ENCODE measurements at regions not wholly inside any gene's neighbourhood (a gene's known extent, or its start where the extent isn't known, plus 50 kb on each side); places are given as distances from the start of the nearest gene placed in this dataset.

DNA sequence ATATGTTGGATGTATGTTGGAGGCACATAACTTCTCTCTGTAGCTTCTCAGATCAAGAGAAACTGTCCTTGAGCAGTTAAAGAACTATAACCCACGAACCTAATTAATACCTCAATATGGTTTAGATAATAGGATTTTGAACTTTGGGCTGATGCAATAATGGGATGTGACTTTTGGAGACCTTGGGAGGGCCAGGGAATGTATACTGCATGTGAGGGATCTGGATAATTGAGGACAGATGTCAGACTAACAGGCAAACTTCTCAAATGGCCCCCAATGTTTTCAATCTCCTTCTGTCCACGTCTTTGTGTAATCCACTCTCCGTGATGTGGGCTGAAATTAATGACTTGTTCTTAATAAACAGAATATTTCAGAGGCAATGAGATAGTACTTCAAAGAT lies 202.2 kb upstream of the FAT4 start:
- no peak overlapping the region for H4K91ac ChIP-seq (ENCODE audit: insufficient read depth, low read depth, low read length)
- H3K79me1 ChIP-seq (ENCODE audit: low read depth in 1 of 2, low read length in 2 of 2), result no peaks in the 10 kb centered on the region
- no peak overlapping the region for H2AFZ ChIP-seq (replicated peaks; ENCODE audit: low read length, poor library complexity)
- POLR2A ChIA-PET (ENCODE audit: unreplicated experiment), result no interaction called here
- no peak for DNase-seq
- H2AK9ac ChIP-seq (replicated peaks; ENCODE audit: low read depth, low read length, poor library complexity), result no peak overlapping the region
- no TSS peak for BruUV-seq (replicated peaks)
- H2BK15ac ChIP-seq (ENCODE audit: low read depth, low read length), result peak overlapping the region; percentile 36; the same call in 1 of the 3 replicates
- no peak overlapping the region for H4K8ac ChIP-seq (ENCODE audit: low read depth in 2 of 2, low read length in 2 of 2)
- TF ChIP-seq BHLHE40 (IDR thresholded peaks at IDR 0.05; ENCODE audit: low read depth, low read length) (no peak), MXI1 (IDR thresholded peaks at IDR 0.05; ENCODE audit: borderline replicate concordance, low read depth, low read length) (no peak), MAZ (IDR thresholded peaks at IDR 0.05; ENCODE audit: borderline replicate concordance, low read depth, low read length) (no peak), RCOR1 (IDR thresholded peaks at IDR 0.05; ENCODE audit: insufficient replicate concordance, low read length) (no peak)
- TF ChIP-seq, protein P1, sequence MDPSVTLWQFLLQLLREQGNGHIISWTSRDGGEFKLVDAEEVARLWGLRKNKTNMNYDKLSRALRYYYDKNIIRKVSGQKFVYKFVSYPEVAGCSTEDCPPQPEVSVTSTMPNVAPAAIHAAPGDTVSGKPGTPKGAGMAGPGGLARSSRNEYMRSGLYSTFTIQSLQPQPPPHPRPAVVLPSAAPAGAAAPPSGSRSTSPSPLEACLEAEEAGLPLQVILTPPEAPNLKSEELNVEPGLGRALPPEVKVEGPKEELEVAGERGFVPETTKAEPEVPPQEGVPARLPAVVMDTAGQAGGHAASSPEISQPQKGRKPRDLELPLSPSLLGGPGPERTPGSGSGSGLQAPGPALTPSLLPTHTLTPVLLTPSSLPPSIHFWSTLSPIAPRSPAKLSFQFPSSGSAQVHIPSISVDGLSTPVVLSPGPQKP (IDR thresholded peaks at IDR 0.05; ENCODE audit: borderline replicate concordance, low read depth, low read length), result no peak
- TF ChIP-seq, protein P2, sequence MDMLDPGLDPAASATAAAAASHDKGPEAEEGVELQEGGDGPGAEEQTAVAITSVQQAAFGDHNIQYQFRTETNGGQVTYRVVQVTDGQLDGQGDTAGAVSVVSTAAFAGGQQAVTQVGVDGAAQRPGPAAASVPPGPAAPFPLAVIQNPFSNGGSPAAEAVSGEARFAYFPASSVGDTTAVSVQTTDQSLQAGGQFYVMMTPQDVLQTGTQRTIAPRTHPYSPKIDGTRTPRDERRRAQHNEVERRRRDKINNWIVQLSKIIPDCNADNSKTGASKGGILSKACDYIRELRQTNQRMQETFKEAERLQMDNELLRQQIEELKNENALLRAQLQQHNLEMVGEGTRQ (IDR thresholded peaks at IDR 0.05; ENCODE audit: low read depth, low read length), result no peak
- CTCF ChIA-PET, result no interaction called here
- no peak overlapping the region for H4K5ac ChIP-seq (ENCODE audit: low read depth, low read length)
- no peak overlapping the region for H2AK5ac ChIP-seq (ENCODE audit: low read depth, low read length)
- H3K14ac ChIP-seq (replicated peaks; ENCODE audit: low read depth, low read length), result no peak overlapping the region
- no peak overlapping the region for H3K4me3 ChIP-seq (ENCODE audit: insufficient read depth, low read depth, low read length)
- H3K23ac ChIP-seq (ENCODE audit: low read depth, low read length), result no peak overlapping the region
- no peak overlapping the region for H3K18ac ChIP-seq (ENCODE audit: low read depth, low read length)
- H3K56ac ChIP-seq (ENCODE audit: extremely low read depth, insufficient read depth, low read length), result no peak overlapping the region
- H3K9ac ChIP-seq (ENCODE audit: low read depth, low read length), result no peak overlapping the region
- no peak overlapping the region for H2BK20ac ChIP-seq (ENCODE audit: low read depth, low read length)
- H3K4me1 ChIP-seq (ENCODE audit: control insufficient read depth, insufficient read depth, low read length), result no peaks in the 10 kb centered on the region
- intact Hi-C loops (cut with micrococcal nuclease) (no loop called here), dilution Hi-C loops (cut with HindIII; ENCODE audit: low sequenced_read_pairs, unreplicated experiment) (no loop called here), in situ Hi-C loops (cut with MboI; ENCODE audit: low sequenced_read_pairs) (no loop called here)
- H3K9me1 ChIP-seq (ENCODE audit: insufficient read depth, low read length), result no peaks in the 10 kb centered on the region
- no peak overlapping the region for H2BK120ac ChIP-seq (ENCODE audit: low read depth, low read length)
- H3K27ac ChIP-seq (ENCODE audit: insufficient read depth, low read length), result no peak overlapping the region
- WGBS, 2 experiments (ENCODE audit: extremely low coverage in 2 of 2, insufficient read length in 1 of 2), result no CpG with 5 or more reads among the region's 3 CpGs
- no peak overlapping the region for H2BK5ac ChIP-seq (ENCODE audit: low read depth, low read length, poor library complexity, severe bottlenecking)
- ATAC-seq (ENCODE audit: low read depth), result no peak
- H3K27me3 ChIP-seq (ENCODE audit: control insufficient read depth, insufficient read depth, low read length), result no peaks in the 10 kb centered on the region
- H3K4me2 ChIP-seq (ENCODE audit: low read depth, low read length), result no peak overlapping the region
- H3K36me3 ChIP-seq (ENCODE audit: control insufficient read depth, insufficient read depth, low read length), result no peaks in the 10 kb centered on the region
- no peaks in the 10 kb centered on the region for H4K20me1 ChIP-seq (ENCODE audit: insufficient read depth, low read length)
- H3K9me3 ChIP-seq (ENCODE audit: control insufficient read depth, insufficient read depth, low read length), result no peaks in the 10 kb centered on the region
- no peak overlapping the region for H3K4ac ChIP-seq (ENCODE audit: low read depth, low read length)

All from IMR-90 (cell line).